ENCODE measurements at regions not wholly inside any gene's neighbourhood (a gene's known extent, or its start where the extent isn't known, plus 50 kb on each side); places are given as distances from the start of the nearest gene placed in this dataset.
"Not testable (repeated sequence)": the region's sequence is repeated elsewhere in the genome, so short reads cannot be mapped to it uniquely, and the experiment has no call there.

DNA sequence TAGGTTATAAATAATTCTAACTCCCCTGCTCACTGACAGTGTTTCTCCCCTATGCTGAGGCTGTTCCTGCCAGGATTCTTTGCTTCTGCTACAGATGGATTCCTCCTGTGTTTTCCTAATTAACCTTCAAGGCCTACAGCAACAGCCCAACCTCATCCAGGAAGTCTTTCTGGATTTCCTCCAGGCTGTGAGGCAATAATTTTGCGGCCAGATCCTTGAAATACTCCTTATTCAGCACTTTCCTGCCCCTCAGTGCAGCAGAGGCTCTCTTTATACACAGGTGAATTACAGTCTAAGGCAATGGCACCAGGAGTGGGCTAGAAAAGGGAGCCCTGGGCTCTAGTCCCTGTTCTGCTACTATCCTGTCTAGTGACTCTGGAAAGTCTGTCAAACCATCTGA lies 102.1 kb upstream of the PRSS12 start:
- TF ChIP-seq MAFK (IDR thresholded peaks at IDR 0.05; ENCODE audit: partially characterized antibody), result peak; percentile 38
- POLR2A ChIA-PET; H3K4me1 ChIP-seq; CTCF ChIA-PET; DNase-seq (ENCODE audit: low read depth in 1 of 2, low spot score in 1 of 2); H3K4me2 ChIP-seq; ATAC-seq; H3K9me3 ChIP-seq; H3K4me3 ChIP-seq; FAIRE-seq; H3K27ac ChIP-seq: not testable (repeated sequence)
- WGBS (ENCODE audit: missing lambda C conversion rate), result 0% methylated on average over 1 of the region's 1 CpG

- CTCF ChIA-PET, FAIRE-seq, POLR2A ChIA-PET, H3K4me2 ChIP-seq, ATAC-seq, H3K27ac ChIP-seq, H3K4me3 ChIP-seq, H3K4me1 ChIP-seq, H3K9me3 ChIP-seq: not testable (repeated sequence)
- DNase-seq (ENCODE audit: low read depth in 1 of 2, low spot score in 1 of 2), result peak in 1 of 2 experiments; percentile 0
- 3% methylated on average over 4 of the region's 5 CpGs for WGBS (ENCODE audit: missing lambda C conversion rate)
These were observed 108.6 kb upstream of the PRSS12 start for GRCh38 chr4:118461435-118461834.

- POLR2A ChIA-PET; H3K9me3 ChIP-seq; H3K4me1 ChIP-seq; H3K4me2 ChIP-seq; DNase-seq (ENCODE audit: low read depth in 1 of 2, low spot score in 1 of 2); H3K27ac ChIP-seq; FAIRE-seq; CTCF ChIA-PET; ATAC-seq; H3K4me3 ChIP-seq: not testable (repeated sequence)
- WGBS (ENCODE audit: missing lambda C conversion rate), result 31% methylated on average over 2 of the region's 2 CpGs
These were observed 113.0 kb upstream of the PRSS12 start for GRCh38 chr4:118465831-118466230.

DNA sequence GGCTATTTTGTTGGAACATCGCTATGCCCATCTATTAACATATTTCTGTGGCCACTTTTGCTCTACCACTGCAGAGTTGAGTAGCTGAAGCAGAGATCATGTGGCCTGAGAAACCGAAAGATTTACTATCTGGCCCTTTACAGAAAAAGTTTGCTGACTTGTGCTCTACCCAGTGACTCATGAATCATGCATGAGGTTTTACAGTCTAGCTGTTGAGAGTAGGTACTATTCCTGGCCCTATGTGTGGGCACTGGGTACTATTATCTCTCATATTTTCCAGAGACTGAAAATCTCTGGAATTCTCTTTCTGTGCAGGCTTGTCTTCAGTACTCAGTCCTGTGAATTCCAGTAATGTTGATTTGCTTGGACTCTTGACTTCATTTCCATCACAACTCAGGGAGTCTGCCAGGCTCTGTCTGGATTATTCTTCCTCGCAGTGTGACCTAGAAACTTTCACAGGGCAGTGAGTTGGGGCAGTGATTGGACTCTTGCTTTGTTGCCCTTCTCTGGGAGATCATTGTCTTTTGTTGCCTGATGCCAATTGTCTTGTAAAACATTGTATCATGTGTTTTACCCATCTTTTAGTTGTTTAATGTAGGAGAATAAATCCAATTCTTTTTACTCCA lies 121.3 kb upstream of the PRSS12 start:
- POLR2A ChIA-PET; H3K27ac ChIP-seq; H3K4me2 ChIP-seq; DNase-seq (ENCODE audit: low read depth in 1 of 2, low spot score in 1 of 2); FAIRE-seq; CTCF ChIA-PET; H3K4me3 ChIP-seq; H3K4me1 ChIP-seq; H3K9me3 ChIP-seq: not testable (repeated sequence)
- peak; percentile 64 to 78; a peak in 4 of 6 replicates for ATAC-seq
- WGBS (ENCODE audit: missing lambda C conversion rate), result 23% methylated on average over 3 of the region's 3 CpGs

DNA sequence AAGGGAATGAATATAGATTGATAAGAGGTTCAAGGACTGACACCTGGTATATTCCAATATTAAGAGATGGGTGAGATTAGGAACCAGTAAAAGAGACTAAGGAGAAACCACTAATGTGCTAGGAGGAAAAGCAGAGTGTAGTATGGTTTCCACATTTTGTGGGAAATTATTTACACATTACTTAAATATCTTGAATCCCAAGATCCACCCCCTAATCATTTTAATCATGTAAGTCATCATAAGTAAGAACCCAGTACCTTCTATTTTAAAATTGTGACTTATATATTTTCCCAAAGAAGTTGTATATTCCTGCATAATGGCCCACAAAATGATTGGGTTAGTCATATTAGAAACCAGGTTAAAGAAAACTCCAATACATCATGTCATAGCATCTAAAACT lies 122.0 kb upstream of the PRSS12 start:
- H3K4me2 ChIP-seq; H3K9me3 ChIP-seq; POLR2A ChIA-PET; H3K4me1 ChIP-seq; ATAC-seq; DNase-seq (ENCODE audit: low read depth in 1 of 2, low spot score in 1 of 2); CTCF ChIA-PET; FAIRE-seq; H3K4me3 ChIP-seq; H3K27ac ChIP-seq: not testable (repeated sequence)

GRCh38 chr4:118475901-118476300 lies 123.1 kb upstream of the PRSS12 start:
- WGBS (ENCODE audit: missing lambda C conversion rate), result 17% methylated on average over 3 of the region's 3 CpGs
- POLR2A ChIA-PET; H3K4me1 ChIP-seq; H3K4me3 ChIP-seq; H3K9me3 ChIP-seq; H3K27ac ChIP-seq; CTCF ChIA-PET; ATAC-seq; FAIRE-seq; DNase-seq (ENCODE audit: low read depth in 1 of 2, low spot score in 1 of 2); H3K4me2 ChIP-seq: not testable (repeated sequence)

- H3K4me3 ChIP-seq; DNase-seq (ENCODE audit: low read depth in 1 of 2, low spot score in 1 of 2); FAIRE-seq; H3K4me2 ChIP-seq; H3K9me3 ChIP-seq; CTCF ChIA-PET; H3K4me1 ChIP-seq; ATAC-seq; POLR2A ChIA-PET; H3K27ac ChIP-seq: not testable (repeated sequence)
These were observed 125.0 kb upstream of the PRSS12 start for GRCh38 chr4:118477826-118478225.

DNA sequence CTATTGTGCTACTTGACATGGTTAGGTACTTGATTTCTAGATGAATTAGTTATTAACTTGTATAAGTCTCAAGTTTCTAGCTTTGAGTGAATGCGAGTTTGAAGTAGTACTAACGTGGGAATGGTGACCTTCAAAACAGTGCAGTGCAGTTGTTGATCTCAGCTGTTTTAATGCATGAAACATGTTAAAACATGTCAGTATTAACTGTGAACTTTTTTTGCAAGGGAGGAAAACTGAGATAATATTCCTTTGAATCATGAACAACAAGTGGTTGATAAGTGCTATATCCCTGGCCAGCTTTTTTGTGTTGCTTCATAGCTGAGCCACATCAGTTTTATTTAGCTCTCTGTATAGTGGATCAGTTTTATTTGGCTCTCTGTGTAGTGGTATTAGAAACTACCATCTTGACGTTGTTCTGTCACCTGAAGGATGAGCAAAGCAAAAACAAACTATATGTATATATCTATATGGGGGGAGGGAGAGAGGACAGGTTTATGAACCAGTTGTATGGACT lies 133.1 kb upstream of the PRSS12 start:
- H3K9me3 ChIP-seq; H3K4me2 ChIP-seq; DNase-seq (ENCODE audit: low read depth in 1 of 2, low spot score in 1 of 2); CTCF ChIA-PET; H3K4me1 ChIP-seq; POLR2A ChIA-PET; ATAC-seq; H3K4me3 ChIP-seq; H3K27ac ChIP-seq: not testable (repeated sequence)
- 7% methylated on average over 3 of the region's 3 CpGs for WGBS (ENCODE audit: missing lambda C conversion rate)
- FAIRE-seq, result peak; percentile 92

DNA sequence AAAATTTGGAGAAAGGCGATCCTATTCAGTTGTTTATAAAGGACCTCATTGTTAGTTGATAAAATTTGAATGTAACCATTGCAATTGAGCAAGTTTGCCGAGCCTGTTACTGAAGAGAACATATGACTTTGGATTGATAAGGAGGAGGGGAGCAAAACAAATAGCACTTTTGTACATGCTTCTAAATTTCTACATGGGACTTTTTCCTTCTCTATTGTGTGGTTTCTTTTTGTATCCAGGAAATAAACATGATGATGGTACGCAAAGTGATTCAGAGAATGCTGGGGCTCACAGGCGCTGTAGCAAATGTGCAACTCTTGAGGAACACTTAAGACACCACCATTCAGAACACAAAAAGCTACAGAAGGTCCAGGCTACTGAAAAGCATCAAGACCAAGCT lies 140.2 kb upstream of the PRSS12 start:
- H3K4me1 ChIP-seq; POLR2A ChIA-PET; H3K4me2 ChIP-seq; DNase-seq (ENCODE audit: low read depth in 1 of 2, low spot score in 1 of 2); H3K27ac ChIP-seq; FAIRE-seq; H3K9me3 ChIP-seq; CTCF ChIA-PET; ATAC-seq; H3K4me3 ChIP-seq: not testable (repeated sequence)
- WGBS (ENCODE audit: missing lambda C conversion rate), result 17% methylated on average over 4 of the region's 4 CpGs

DNA sequence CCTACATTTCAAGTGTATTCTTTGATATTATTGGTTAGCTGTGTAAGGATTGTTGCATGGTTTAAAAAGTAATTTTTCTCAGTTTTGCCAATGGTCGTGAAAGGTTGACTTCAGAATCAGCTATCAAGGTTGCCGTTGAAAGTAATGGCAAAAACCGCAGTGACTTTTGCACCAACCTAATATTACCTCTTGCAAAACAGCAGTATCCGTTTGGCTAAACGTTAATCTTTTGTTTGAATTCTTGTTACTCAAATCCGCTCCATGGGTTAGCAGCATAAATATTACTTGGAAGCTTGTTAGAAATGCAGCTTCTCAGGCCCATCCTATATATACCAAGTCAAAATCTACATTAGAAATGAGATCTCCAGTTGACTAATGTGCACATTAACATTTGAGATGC lies 141.6 kb upstream of the PRSS12 start:
- CTCF ChIA-PET, POLR2A ChIA-PET: not testable (repeated sequence)

GRCh38 chr4:118502967-118503366 lies 150.2 kb upstream of the PRSS12 start:
- DNase-seq (ENCODE audit: low read depth in 1 of 2, low spot score in 1 of 2); H3K4me3 ChIP-seq; H3K4me2 ChIP-seq; ATAC-seq; H3K4me1 ChIP-seq; H3K27ac ChIP-seq; FAIRE-seq; CTCF ChIA-PET; POLR2A ChIA-PET; H3K9me3 ChIP-seq: not testable (repeated sequence)
- WGBS (ENCODE audit: missing lambda C conversion rate), result 68% methylated on average over 5 of the region's 5 CpGs

More for the DNA sequence above, 141.6 kb upstream of the PRSS12 start:
- not testable (repeated sequence) for H3K27ac ChIP-seq; H3K4me3 ChIP-seq; H3K4me1 ChIP-seq; ATAC-seq; H3K4me2 ChIP-seq; DNase-seq (ENCODE audit: low read depth in 1 of 2, low spot score in 1 of 2); H3K9me3 ChIP-seq; FAIRE-seq
- 20% methylated on average over 6 of the region's 6 CpGs for WGBS (ENCODE audit: missing lambda C conversion rate)

DNA sequence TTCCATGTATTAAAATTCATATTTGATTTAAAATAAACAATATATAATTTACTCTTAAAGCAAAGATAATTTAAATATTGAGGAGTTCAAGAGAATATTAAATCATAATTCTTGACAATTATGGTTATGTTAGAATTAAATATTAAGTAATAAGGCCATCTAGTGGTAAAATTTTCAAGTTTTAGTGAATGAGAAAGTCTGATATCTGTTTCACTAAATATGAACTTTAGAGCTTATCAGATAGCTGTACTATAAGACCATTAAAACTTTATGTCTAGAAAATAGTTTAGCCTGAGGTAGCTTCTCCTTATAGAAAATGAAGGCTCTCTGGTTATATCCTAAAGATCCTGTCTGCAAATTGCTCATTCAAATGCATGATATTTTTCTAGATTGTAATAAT lies 152.1 kb upstream of the PRSS12 start:
- CTCF ChIA-PET; POLR2A ChIA-PET; DNase-seq (ENCODE audit: low read depth in 1 of 2, low spot score in 1 of 2); H3K9me3 ChIP-seq; H3K4me1 ChIP-seq; ATAC-seq; H3K4me2 ChIP-seq; H3K4me3 ChIP-seq; H3K27ac ChIP-seq; FAIRE-seq: not testable (repeated sequence)

Measured in A549 (cell line).